Testis (tissue), 2 donors: ENCODE measurements at regions not wholly inside any gene's neighbourhood (a gene's known extent, or its start where the extent isn't known, plus 50 kb on each side); places are given as distances from the start of the nearest gene placed in this dataset.

Source experiments
- CTCF ChIP-seq, 3 experiments: fragments of 450-650 bp in 2 of 3; fragments of 200-600 bp in 1 of 3; sonication (generic) in 1 of 3; IDR thresholded peaks; one replicate each; pipeline ENCODE4 v1.5.1; 2016 to 2019; ENCODE audit warnings: antibody characterized with exemption in 3 of 3, mild to moderate bottlenecking in 2 of 3, moderate library complexity in 1 of 3
- POLR2A ChIP-seq: fragments of 450-650 bp; IDR thresholded peaks from one replicate; pipeline ENCODE4 v1.6.1; 2017; ENCODE audit warnings: antibody characterized with exemption, mild to moderate bottlenecking, moderate library complexity

- no peak for TF ChIP-seq CTCF (IDR thresholded peaks at IDR 0.05)
- TF ChIP-seq POLR2A: no peak
Measured at GRCh38 chr13:26133286-26133685, 81.5 kb upstream of the SHISA2 start.
